H1 (cell line): ENCODE measurements at regions not wholly inside any gene's neighbourhood (a gene's known extent, or its start where the extent isn't known, plus 50 kb on each side); places are given as distances from the start of the nearest gene placed in this dataset.

Experiments used
- CTCF ChIA-PET: fragments of 300-600 bp; sonication (Branson Sonifier 250); formaldehyde crosslinking; loops from one replicate; lab custom pipeline; 2021; ENCODE audit not compliant: partially characterized antibody; lab: Charles Lee
- POLR2A ChIA-PET: fragments of 300-600 bp; sonication (Branson Sonifier 250); formaldehyde crosslinking; loops from one replicate; lab custom pipeline; 2021; ENCODE audit warnings: inconsistent platforms; ENCODE audit not compliant: partially characterized antibody; lab: Charles Lee
- DNase-seq, 2 experiments: peaks; one replicate each; pipeline versions ENCODE4 v3.0.0 to v3.0.0-alpha.2; 2010 to 2022; ENCODE audit warnings: low spot score in 2 of 2, low read depth in 1 of 2, mixed read lengths in 1 of 2
- FAIRE-seq: peaks from 2 replicates; lab custom pipeline; 2011; peaks lifted over from hg19 to GRCh38; lab: Jason Lieb, UNC
- H2AFZ ChIP-seq: 2 replicates; pipeline ENCODE4 v1.8.1; 2012; ENCODE audit warnings: low read length, inconsistent platforms
- H2AK5ac ChIP-seq: 2 replicates; pipeline ENCODE4 v1.6.1; 2013; ENCODE audit warnings: low read depth, low read length
- H2BK120ac ChIP-seq: replicated peaks from 2 replicates; pipeline ENCODE3; 2013; ENCODE audit warnings: low read depth, low read length, inconsistent platforms
- H2BK12ac ChIP-seq: 2 replicates; pipeline ENCODE4 v1.6.1; 2013; ENCODE audit warnings: low read depth, low read length
- H2BK15ac ChIP-seq: 2 replicates; pipeline ENCODE4 v1.6.1; 2013; ENCODE audit warnings: low read length
- H2BK20ac ChIP-seq: 2 replicates; pipeline ENCODE4 v1.6.1; 2013; ENCODE audit warnings: low read length
- H2BK5ac ChIP-seq: 2 replicates; pipeline ENCODE4 v1.6.1; 2013; ENCODE audit warnings: low read depth, low read length
- H3K14ac ChIP-seq: 2 replicates; pipeline ENCODE4 v1.6.1; 2013; ENCODE audit warnings: inconsistent platforms; ENCODE audit not compliant: insufficient read length
- H3K18ac ChIP-seq: 2 replicates; pipeline ENCODE4 v1.6.1; 2013; ENCODE audit warnings: low read length; ENCODE audit errors: extremely low read depth
- H3K23ac ChIP-seq: 2 replicates; pipeline ENCODE4 v1.6.1; 2013; ENCODE audit warnings: inconsistent platforms; ENCODE audit not compliant: insufficient read length
- H3K23me2 ChIP-seq: 2 replicates; pipeline ENCODE4 v1.6.1; 2013; ENCODE audit warnings: low read depth, low read length
- H3K27ac ChIP-seq: 2 replicates; pipeline ENCODE4 v1.6.1; 2011; ENCODE audit warnings: low read depth, low read length, inconsistent platforms
- H3K27me3 ChIP-seq, 4 experiments: replicated peaks in 1 of 4; 1 replicate in 1 of 4; 2 replicates in 3 of 4; pipeline versions ENCODE4 v1.6.1 to v1.8.1; 2011 to 2013; ENCODE audit warnings: low read length in 3 of 4, mild to moderate bottlenecking in 3 of 4, inconsistent platforms in 2 of 4, mixed read lengths in 2 of 4, moderate library complexity in 1 of 4; ENCODE audit not compliant: control insufficient read depth in 3 of 4, insufficient read depth in 3 of 4; ENCODE audit errors: extremely low read depth in 1 of 4
- H3K36me3 ChIP-seq, 4 experiments: 2 replicates each; pipeline versions ENCODE4 v1.6.1 to v1.8.1; 2011 to 2013; ENCODE audit warnings: mild to moderate bottlenecking in 4 of 4, low read length in 3 of 4, moderate library complexity in 2 of 4, control low read depth in 1 of 4, inconsistent platforms in 1 of 4; ENCODE audit not compliant: insufficient read depth in 4 of 4, control insufficient read depth in 2 of 4
- H3K4ac ChIP-seq: replicated peaks from 2 replicates; pipeline ENCODE3; 2013; ENCODE audit warnings: low read length, low read depth, mixed read lengths, inconsistent platforms; ENCODE audit not compliant: insufficient read length
- H3K4me1 ChIP-seq, 4 experiments: replicated peaks in 1 of 4; 1 replicate in 1 of 4; 2 replicates in 3 of 4; pipeline versions ENCODE4 v1.6.1 to v1.8.1; 2011 to 2013; ENCODE audit warnings: low read length in 3 of 4, inconsistent platforms in 2 of 4, mixed read lengths in 1 of 4; ENCODE audit not compliant: insufficient read depth in 4 of 4, control insufficient read depth in 3 of 4
- H3K4me2 ChIP-seq, 2 experiments: 2 replicates each; pipeline versions ENCODE4 v1.6.1 to v1.8.1; 2011 to 2013; ENCODE audit warnings: low read depth in 2 of 2, low read length in 2 of 2, control low read depth in 1 of 2, inconsistent platforms in 1 of 2, mild to moderate bottlenecking in 1 of 2; ENCODE audit not compliant: insufficient read depth in 1 of 2
- H3K4me3 ChIP-seq, 4 experiments: fragments of 200-600, 300-600 bp in 1 of 4; sonication (generic), shearing (Covaris generic), sonication (Bioruptor Twin) in 1 of 4; 2 replicates each; pipeline versions ENCODE4 v1.5.1 to v1.8.1; 2011 to 2016; ENCODE audit warnings: low read length in 4 of 4, low read depth in 3 of 4, control low read depth in 2 of 4, inconsistent platforms in 2 of 4, mild to moderate bottlenecking in 2 of 4, mixed read lengths in 1 of 4, moderate library complexity in 1 of 4; ENCODE audit not compliant: insufficient read depth in 2 of 4; ENCODE audit errors: extremely low read depth in 1 of 4
- H3K56ac ChIP-seq: replicated peaks from 2 replicates; pipeline ENCODE3; 2013; ENCODE audit warnings: low read depth, mild to moderate bottlenecking, mixed read lengths, low read length, inconsistent platforms; ENCODE audit not compliant: insufficient read length
- H3K79me1 ChIP-seq: 2 replicates; pipeline ENCODE4 v1.6.1; 2013; ENCODE audit warnings: low read depth, low read length, control low read depth
- H3K79me2 ChIP-seq, 2 experiments: 2 replicates each; pipeline versions ENCODE4 v1.6.1 to v1.8.1; 2012 to 2013; ENCODE audit warnings: low read length in 2 of 2, mild to moderate bottlenecking in 2 of 2, inconsistent platforms in 1 of 2; ENCODE audit not compliant: insufficient read depth in 2 of 2, control insufficient read depth in 1 of 2
- H3K9ac ChIP-seq, 4 experiments: replicated peaks in 1 of 4; 1 replicate in 1 of 4; 2 replicates in 3 of 4; pipeline versions ENCODE4 v1.6.1 to v1.8.1; 2011 to 2013; ENCODE audit warnings: low read depth in 3 of 4, low read length in 3 of 4, control low read depth in 2 of 4, mild to moderate bottlenecking in 2 of 4, moderate library complexity in 2 of 4, inconsistent platforms in 1 of 4; ENCODE audit errors: extremely low read depth in 1 of 4
- H3K9me3 ChIP-seq, 2 experiments: 2 replicates each; pipeline versions ENCODE4 v1.6.1 to v1.8.1; 2012 to 2013; ENCODE audit warnings: mild to moderate bottlenecking in 2 of 2, moderate library complexity in 2 of 2, control low read depth in 1 of 2, inconsistent platforms in 1 of 2, low read depth in 1 of 2, low read length in 1 of 2, mixed read lengths in 1 of 2; ENCODE audit not compliant: insufficient read depth in 2 of 2
- H4K20me1 ChIP-seq, 2 experiments: replicated peaks in 1 of 2; 2 replicates each; pipeline versions ENCODE3 to v1.8.1; 2011 to 2013; ENCODE audit warnings: inconsistent platforms in 2 of 2, low read length in 2 of 2, mild to moderate bottlenecking in 1 of 2; ENCODE audit not compliant: insufficient read depth in 2 of 2, control insufficient read depth in 1 of 2
- H4K5ac ChIP-seq: 2 replicates; pipeline ENCODE4 v1.6.1; 2013; ENCODE audit warnings: low read length, low read depth, mixed read lengths, inconsistent platforms; ENCODE audit not compliant: insufficient read length
- H4K8ac ChIP-seq: 2 replicates; pipeline ENCODE4 v1.8.0; 2013; ENCODE audit warnings: mild to moderate bottlenecking, moderate library complexity, low read length, inconsistent platforms; ENCODE audit not compliant: insufficient read depth; ENCODE audit errors: extremely low read depth
- H4K91ac ChIP-seq: replicated peaks from 2 replicates; pipeline ENCODE3; 2013; ENCODE audit warnings: low read length, mixed read lengths, inconsistent platforms; ENCODE audit not compliant: insufficient read length
- ATF2 ChIP-seq: IDR thresholded peaks from 2 replicates; pipeline ENCODE4 v1.6.1; 2012; ENCODE audit warnings: low read length, inconsistent platforms
- BRCA1 ChIP-seq: IDR thresholded peaks from 2 replicates; pipeline ENCODE4 v1.6.1; 2012; ENCODE audit warnings: low read depth, low read length, improper control_type of control experiment
- CBX5 ChIP-seq: fragments of 300-800, 300-1000 bp; sonication (generic); IDR thresholded peaks from 2 replicates; pipeline ENCODE4 v1.7.1; 2016; ENCODE audit warnings: antibody characterized with exemption, low read length, low read depth
- KDM1A ChIP-seq: fragments of 200-600, 300-600 bp; sonication (generic); IDR thresholded peaks from 2 replicates; pipeline ENCODE4 v1.7.1; 2016; ENCODE audit warnings: mild to moderate bottlenecking, low read length, borderline replicate concordance
- NANOG ChIP-seq: IDR thresholded peaks from 2 replicates; pipeline ENCODE4 v1.6.1; 2011; ENCODE audit warnings: low read length, low read depth, mild to moderate bottlenecking, inconsistent platforms; ENCODE audit not compliant: insufficient read depth, poor library complexity, severe bottlenecking
- POLR2A ChIP-seq, 2 experiments: IDR thresholded peaks; 1 replicate in 1 of 2; 2 replicates in 1 of 2; pipeline ENCODE4 v1.6.1; 2011; ENCODE audit warnings: low read depth in 2 of 2, low read length in 2 of 2, mild to moderate bottlenecking in 2 of 2; ENCODE audit errors: control extremely low read depth in 1 of 2
- RFX5 ChIP-seq: IDR thresholded peaks from 2 replicates; pipeline ENCODE4 v1.6.1; 2011; ENCODE audit warnings: low read depth, low read length, improper control_type of control experiment, borderline replicate concordance
- SAP30 ChIP-seq: fragments of 300-600 bp; sonication (generic); IDR thresholded peaks from 2 replicates; pipeline ENCODE4 v1.7.1; 2012; ENCODE audit warnings: low read length, moderate library complexity, mild to moderate bottlenecking, inconsistent platforms; ENCODE audit not compliant: insufficient read depth, insufficient replicate concordance
- SIN3A ChIP-seq, 2 experiments: IDR thresholded peaks in 1 of 2; conservative IDR thresholded peaks in 1 of 2; 2 replicates each; pipeline ENCODE4 v1.6.1; 2011 to 2012; ENCODE audit warnings: low read length in 2 of 2, improper control_type of control experiment in 1 of 2, low read depth in 1 of 2, mild to moderate bottlenecking in 1 of 2
- SP4 ChIP-seq: IDR thresholded peaks from 2 replicates; pipeline ENCODE4 v1.6.1; 2012; ENCODE audit warnings: low read length, inconsistent platforms
- SRF ChIP-seq: IDR thresholded peaks from 2 replicates; pipeline ENCODE4 v1.6.1; 2011; ENCODE audit warnings: mild to moderate bottlenecking, low read depth, low read length, moderate library complexity
- SUZ12 ChIP-seq: fragments of 200-600 bp; sonication (generic); IDR thresholded peaks from 2 replicates; pipeline ENCODE4 v1.6.1; 2012; ENCODE audit warnings: mild to moderate bottlenecking, inconsistent platforms, low read length, moderate library complexity, mixed read lengths
- TCF12 ChIP-seq: IDR thresholded peaks from 2 replicates; pipeline ENCODE4 v1.6.1; 2011; ENCODE audit warnings: low read depth, mild to moderate bottlenecking, low read length
- WGBS, 2 experiments: shearing (Covaris generic) in 1 of 2; methylation state at CpG; one replicate each; pipeline versions ENCODE4 v1.1.6 to v1.1.7; 2013 to 2015; ENCODE audit warnings: low lambda C conversion rate in 2 of 2, mixed read lengths in 2 of 2, inconsistent platforms in 1 of 2, low coverage in 1 of 2, missing lambda C conversion rate in 1 of 2; ENCODE audit not compliant: insufficient replicate concordance in 2 of 2, insufficient coverage in 1 of 2, insufficient read length in 1 of 2; ENCODE audit errors: extremely low coverage in 1 of 2, missing lambda C conversion rate in 1 of 2; 5-methylcytosine and 5-hydroxymethylcytosine counted together

GRCh38 chr4:7126981-7127380 is 59.1 kb upstream of the GRPEL1 start:
- Histone ChIP-seq H3K79me1 (no peaks in the 10 kb centered on the region; the same call in none of the 2 replicates), H4K5ac (no peak overlapping the region), H2BK5ac (no peak overlapping the region), H3K27me3 (peaks cover 0 to 4% (median 0%) of the 10 kb centered on the region in 4 experiments; a peak in 1 of 7 replicates), H4K20me1 (peaks cover 0 to 14% of the 10 kb centered on the region in 2 experiments), H3K56ac (no peak overlapping the region), H3K9ac (no peak overlapping the region), H3K27ac (no peak overlapping the region), H2AK5ac (no peak overlapping the region), H3K4ac (no peak overlapping the region), H4K8ac (no peak overlapping the region), H2BK120ac (no peak overlapping the region), H3K23me2 (peaks cover 16% of the 10 kb centered on the region), H2BK15ac (no peak overlapping the region), H3K4me2 (no peak overlapping the region), H4K91ac (no peak overlapping the region), H2AFZ (no peak overlapping the region), H3K9me3 (no peaks in the 10 kb centered on the region), H3K36me3 (no peaks in the 10 kb centered on the region), H2BK20ac (no peak overlapping the region), H3K4me3 (no peak overlapping the region), H3K14ac (no peak overlapping the region), H3K79me2 (no peaks in the 10 kb centered on the region), H2BK12ac (no peak overlapping the region), H3K18ac (no peak overlapping the region), H3K4me1 (no peaks in the 10 kb centered on the region), H3K23ac (no peak overlapping the region)
- 94% methylated on average over 7 of the region's 8 CpGs; no CpG with 5 or more reads in 1 of the 2 experiments for WGBS, 2 experiments
- FAIRE-seq (no peak), DNase-seq (no peak)
- ChIA-PET CTCF (interaction anchor here (0.9 to 1.2 kb wide), 2 partner anchors 8 to 62 kb away, joined by 3 to 5 read pairs; no protein-coding TSS in a partner anchor), POLR2A (no interaction called here)
- TF ChIP-seq SAP30 (no peak), NANOG (no peak), SIN3A (conservative IDR thresholded peaks at IDR 0.05 in 1 of 2, IDR thresholded peaks at IDR 0.05 in 1 of 2; ENCODE audit: low read depth in 1 of 2, low read length in 2 of 2) (no peak), POLR2A (IDR thresholded peaks at IDR 0.05; ENCODE audit: control extremely low read depth in 1 of 2, low read depth in 2 of 2, low read length in 2 of 2) (no peak), CBX5 (no peak), SRF (no peak), BRCA1 (no peak), TCF12 (no peak), ATF2 (no peak), RFX5 (no peak), SP4 (no peak), SUZ12 (no peak), KDM1A (no peak)
